GM12872 (cell line): ENCODE measurements at regions not wholly inside any gene's neighbourhood (a gene's known extent, or its start where the extent isn't known, plus 50 kb on each side); places are given as distances from the start of the nearest gene placed in this dataset.

ENCODE experiments used
- CTCF ChIP-seq: IDR thresholded peaks from 3 replicates; pipeline ENCODE4 v1.5.1; 2011; ENCODE audit warnings: low read depth, mild to moderate bottlenecking, low read length, moderate library complexity; ENCODE audit not compliant: insufficient read depth

- TF ChIP-seq CTCF, result no peak
Measured at GRCh38 chr19:30073152-30074000, 131.3 kb downstream of the URI1 start.

- no peak for TF ChIP-seq CTCF
Measured at GRCh38 chr19:30074096-30074495, 132.1 kb downstream of the URI1 start.

- no peak for TF ChIP-seq CTCF
Measured at GRCh38 chr19:30074741-30075715, 133.0 kb downstream of the URI1 start.

GRCh38 chr19:30076101-30076551, 134.1 kb downstream of the URI1 start:
- no peak for TF ChIP-seq CTCF

GRCh38 chr19:30076751-30077670, 135.0 kb downstream of the URI1 start:
- TF ChIP-seq CTCF, result no peak

GRCh38 chr19:30077851-30078355, 135.9 kb downstream of the URI1 start:
- no peak for TF ChIP-seq CTCF
